ENCODE measurements at regions not wholly inside any gene's neighbourhood (a gene's known extent, or its start where the extent isn't known, plus 50 kb on each side); places are given as distances from the start of the nearest gene placed in this dataset.
A peak's percentile ranks its signal among the peaks of the same experiment; 100 is the strongest.

DNA sequence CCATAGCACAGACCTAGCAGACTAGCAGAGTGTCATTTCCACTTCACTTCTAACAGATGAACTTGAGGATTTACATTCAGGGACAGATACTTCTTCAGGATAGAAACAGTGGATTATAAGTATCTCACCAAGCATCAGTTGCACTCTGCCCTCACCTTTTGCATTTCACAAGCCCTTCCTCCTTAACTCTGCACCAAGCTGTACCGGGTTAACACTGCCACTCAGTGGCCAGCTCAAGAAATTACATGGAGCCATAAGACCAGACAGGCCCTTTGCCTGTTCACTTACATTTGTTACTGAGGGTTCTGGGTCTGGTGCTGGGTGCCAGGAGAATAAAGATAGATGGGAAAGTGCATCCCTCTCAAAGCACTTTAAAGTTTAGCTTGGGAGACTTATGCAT lies 309.8 kb downstream of the SHANK2 start:
- H4K20me1 ChIP-seq (ENCODE audit: insufficient read depth, low read length): no peaks in the 10 kb centered on the region
- no peaks in the 10 kb centered on the region for H3K79me2 ChIP-seq (ENCODE audit: insufficient read depth, low read length)
- H3K4me2 ChIP-seq (ENCODE audit: low read length): no peak overlapping the region
- H2AFZ ChIP-seq (ENCODE audit: low read depth, low read length): no peak overlapping the region
- Mint-ChIP-seq H3K27ac (ENCODE audit: unreplicated experiment) (no peak overlapping the region), H3K9me3 (ENCODE audit: unreplicated experiment) (peaks cover 38% of the 10 kb centered on the region), H3K27me3 (ENCODE audit: low read depth, unreplicated experiment) (peaks cover 4% of the 10 kb centered on the region), H3K4me1 (ENCODE audit: low read depth, unreplicated experiment) (no peaks in the 10 kb centered on the region), H3K36me3 (ENCODE audit: low read depth, unreplicated experiment) (peaks cover 10% of the 10 kb centered on the region), H3K4me3 (ENCODE audit: unreplicated experiment) (no peak overlapping the region)
- no peaks in the 10 kb centered on the region for H3K27me3 ChIP-seq (ENCODE audit: insufficient read depth, low read length)
- FAIRE-seq: no peak
- H3K9ac ChIP-seq (ENCODE audit: low read length): no peak overlapping the region
- H3K4me1 ChIP-seq (ENCODE audit: insufficient read depth, low read length): no peaks in the 10 kb centered on the region
- DNase-seq (ENCODE audit: low read depth): no peak
- no peak overlapping the region for H3K4me3 ChIP-seq (ENCODE audit: insufficient read depth, low read depth, low read length)
- TF ChIP-seq, protein P1, sequence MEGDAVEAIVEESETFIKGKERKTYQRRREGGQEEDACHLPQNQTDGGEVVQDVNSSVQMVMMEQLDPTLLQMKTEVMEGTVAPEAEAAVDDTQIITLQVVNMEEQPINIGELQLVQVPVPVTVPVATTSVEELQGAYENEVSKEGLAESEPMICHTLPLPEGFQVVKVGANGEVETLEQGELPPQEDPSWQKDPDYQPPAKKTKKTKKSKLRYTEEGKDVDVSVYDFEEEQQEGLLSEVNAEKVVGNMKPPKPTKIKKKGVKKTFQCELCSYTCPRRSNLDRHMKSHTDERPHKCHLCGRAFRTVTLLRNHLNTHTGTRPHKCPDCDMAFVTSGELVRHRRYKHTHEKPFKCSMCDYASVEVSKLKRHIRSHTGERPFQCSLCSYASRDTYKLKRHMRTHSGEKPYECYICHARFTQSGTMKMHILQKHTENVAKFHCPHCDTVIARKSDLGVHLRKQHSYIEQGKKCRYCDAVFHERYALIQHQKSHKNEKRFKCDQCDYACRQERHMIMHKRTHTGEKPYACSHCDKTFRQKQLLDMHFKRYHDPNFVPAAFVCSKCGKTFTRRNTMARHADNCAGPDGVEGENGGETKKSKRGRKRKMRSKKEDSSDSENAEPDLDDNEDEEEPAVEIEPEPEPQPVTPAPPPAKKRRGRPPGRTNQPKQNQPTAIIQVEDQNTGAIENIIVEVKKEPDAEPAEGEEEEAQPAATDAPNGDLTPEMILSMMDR (IDR thresholded peaks at IDR 0.05; ENCODE audit: insufficient read depth, low read depth, low read length): peak; percentile 36
- no peak for TF ChIP-seq EZH2 (IDR thresholded peaks at IDR 0.05; ENCODE audit: insufficient read depth, low read length)
- peaks cover 23% of the 10 kb centered on the region for H3K9me3 ChIP-seq (ENCODE audit: insufficient read depth, low read depth, low read length)
- H3K36me3 ChIP-seq (ENCODE audit: insufficient read depth, low read length): no peaks in the 10 kb centered on the region
- no peak overlapping the region for H3K27ac ChIP-seq (ENCODE audit: low read depth, low read length)

GRCh38 chr11:70944141-70944540 lies 308.2 kb downstream of the SHANK2 start:
- no peak overlapping the region for H3K4me3 ChIP-seq (ENCODE audit: insufficient read depth, low read depth, low read length)
- H3K4me1 ChIP-seq (ENCODE audit: insufficient read depth, low read length): no peaks in the 10 kb centered on the region
- Mint-ChIP-seq H3K36me3 (ENCODE audit: low read depth, unreplicated experiment) (peaks cover 10% of the 10 kb centered on the region), H3K9me3 (ENCODE audit: unreplicated experiment) (peaks cover 35% of the 10 kb centered on the region), H3K4me3 (ENCODE audit: unreplicated experiment) (no peak overlapping the region), H3K4me1 (ENCODE audit: low read depth, unreplicated experiment) (no peaks in the 10 kb centered on the region), H3K27ac (ENCODE audit: unreplicated experiment) (no peak overlapping the region), H3K27me3 (ENCODE audit: low read depth, unreplicated experiment) (no peaks in the 10 kb centered on the region)
- peaks cover 19% of the 10 kb centered on the region for H3K9me3 ChIP-seq (ENCODE audit: insufficient read depth, low read depth, low read length)
- FAIRE-seq (no peak), DNase-seq (ENCODE audit: low read depth) (no peak)
- no peak overlapping the region for H2AFZ ChIP-seq (ENCODE audit: low read depth, low read length)
- H3K27me3 ChIP-seq (ENCODE audit: insufficient read depth, low read length): no peaks in the 10 kb centered on the region
- no peak overlapping the region for H3K27ac ChIP-seq (ENCODE audit: low read depth, low read length)
- no peak overlapping the region for H3K9ac ChIP-seq (ENCODE audit: low read length)
- no peak overlapping the region for H3K4me2 ChIP-seq (ENCODE audit: low read length)
- no peaks in the 10 kb centered on the region for H3K79me2 ChIP-seq (ENCODE audit: insufficient read depth, low read length)
- H3K36me3 ChIP-seq (ENCODE audit: insufficient read depth, low read length): no peaks in the 10 kb centered on the region
- no peak for TF ChIP-seq EZH2 (IDR thresholded peaks at IDR 0.05; ENCODE audit: insufficient read depth, low read length)
- H4K20me1 ChIP-seq (ENCODE audit: insufficient read depth, low read length): no peaks in the 10 kb centered on the region

DNA sequence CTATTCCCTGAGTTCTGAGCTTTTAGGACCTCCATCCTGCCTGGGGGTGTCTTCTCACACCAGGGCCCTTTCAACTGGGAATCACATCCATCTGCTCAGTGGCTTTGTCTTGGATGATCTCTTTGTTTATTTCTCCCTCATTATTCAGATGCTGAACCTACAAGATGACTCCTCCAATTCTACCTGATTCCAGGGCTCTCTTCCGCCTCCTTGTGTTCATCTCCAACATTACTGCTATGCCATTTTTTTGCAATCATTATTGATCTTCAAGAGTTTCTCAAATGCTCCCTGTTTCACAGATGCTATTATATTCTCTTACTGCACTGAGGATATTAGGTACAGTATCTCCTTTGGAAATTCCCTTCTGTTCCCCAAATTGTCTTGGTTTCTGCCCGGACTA lies 307.7 kb downstream of the SHANK2 start:
- Histone ChIP-seq H3K4me2 (ENCODE audit: low read length) (no peak overlapping the region), H3K4me1 (ENCODE audit: insufficient read depth, low read length) (no peaks in the 10 kb centered on the region), H3K4me3 (ENCODE audit: insufficient read depth, low read depth, low read length) (no peak overlapping the region), H2AFZ (ENCODE audit: low read depth, low read length) (no peak overlapping the region), H3K9me3 (ENCODE audit: insufficient read depth, low read depth, low read length) (peaks cover 19% of the 10 kb centered on the region), H3K27me3 (ENCODE audit: insufficient read depth, low read length) (no peaks in the 10 kb centered on the region), H3K9ac (ENCODE audit: low read length) (no peak overlapping the region), H4K20me1 (ENCODE audit: insufficient read depth, low read length) (no peaks in the 10 kb centered on the region), H3K36me3 (ENCODE audit: insufficient read depth, low read length) (no peaks in the 10 kb centered on the region), H3K27ac (ENCODE audit: low read depth, low read length) (no peak overlapping the region), H3K79me2 (ENCODE audit: insufficient read depth, low read length) (no peaks in the 10 kb centered on the region)
- no peak for TF ChIP-seq EZH2 (IDR thresholded peaks at IDR 0.05; ENCODE audit: insufficient read depth, low read length)
- TF ChIP-seq, protein P1 (IDR thresholded peaks at IDR 0.05; ENCODE audit: insufficient read depth, low read depth, low read length): no peak
- FAIRE-seq (no peak), DNase-seq (ENCODE audit: low read depth) (no peak)
- H3K9me3 Mint-ChIP-seq (ENCODE audit: unreplicated experiment): peaks cover 35% of the 10 kb centered on the region
- H3K4me1 Mint-ChIP-seq (ENCODE audit: low read depth, unreplicated experiment): no peaks in the 10 kb centered on the region
- no peaks in the 10 kb centered on the region for H3K27me3 Mint-ChIP-seq (ENCODE audit: low read depth, unreplicated experiment)
- H3K4me3 Mint-ChIP-seq (ENCODE audit: unreplicated experiment): no peak overlapping the region
- H3K27ac Mint-ChIP-seq (ENCODE audit: unreplicated experiment): no peak overlapping the region
- peaks cover 9% of the 10 kb centered on the region for H3K36me3 Mint-ChIP-seq (ENCODE audit: low read depth, unreplicated experiment)
